GM12892 (cell line): ENCODE measurements at regions not wholly inside any gene's neighbourhood (a gene's known extent, or its start where the extent isn't known, plus 50 kb on each side); places are given as distances from the start of the nearest gene placed in this dataset.

Experiments
- POLR2A ChIP-seq: IDR thresholded peaks from 2 replicates; pipeline ENCODE4 v1.6.1; 2011; ENCODE audit warnings: low read depth, low read length, control low read depth
- POLR2AphosphoS5 ChIP-seq: IDR thresholded peaks from 2 replicates; pipeline ENCODE4 v1.6.1; 2011; ENCODE audit warnings: low read depth, low read length, control low read depth
- TAF1 ChIP-seq: IDR thresholded peaks from 2 replicates; pipeline ENCODE4 v1.6.1; 2011; ENCODE audit warnings: low read depth, mild to moderate bottlenecking, control low read depth, low read length, borderline replicate concordance

DNA sequence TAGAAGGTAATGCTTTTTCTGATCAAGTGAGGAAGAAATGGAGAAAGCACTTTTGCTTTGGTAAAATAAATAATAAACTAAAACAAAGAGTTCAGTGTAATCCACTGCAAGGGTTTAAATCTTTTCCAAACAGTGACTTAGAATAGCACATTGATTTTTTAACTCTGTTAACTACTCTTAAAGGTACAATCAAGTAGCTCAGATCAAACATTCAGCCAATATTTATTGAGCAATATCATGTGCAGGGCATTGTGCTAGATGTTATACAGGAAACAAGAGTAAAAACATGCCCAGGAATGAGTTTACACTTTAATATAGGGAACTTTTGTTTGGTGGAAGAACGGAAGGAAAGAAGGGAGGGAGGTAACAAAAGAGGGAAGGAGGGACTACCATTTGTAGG is 479.8 kb downstream of the KLHL13 start:
- TF ChIP-seq POLR2A = no peak
- TF ChIP-seq TAF1 = no peak
- TF ChIP-seq POLR2AphosphoS5 = no peak
